ENCODE measurements at regions not wholly inside any gene's neighbourhood (a gene's known extent, or its start where the extent isn't known, plus 50 kb on each side); places are given as distances from the start of the nearest gene placed in this dataset.

DNA sequence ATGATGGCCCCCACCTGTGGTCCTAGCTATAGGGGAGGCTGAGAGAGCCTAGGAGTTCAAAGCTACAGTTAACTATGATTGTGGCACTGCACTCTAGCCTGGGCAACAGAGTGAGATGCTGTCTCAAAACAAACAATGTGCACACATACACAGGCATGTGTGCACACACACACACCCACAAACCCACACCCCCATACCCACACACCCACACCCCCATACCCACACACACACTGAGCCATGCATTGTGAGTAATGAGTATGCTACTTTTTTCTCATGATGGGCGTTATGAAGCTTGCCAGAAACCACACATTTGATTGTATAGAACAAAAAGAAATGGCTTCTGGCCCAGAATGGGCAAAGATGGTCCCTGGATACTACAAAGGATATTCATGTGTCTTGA, 691.1 kb downstream of the SLC4A3 start:
- TF ChIP-seq, protein P1, sequence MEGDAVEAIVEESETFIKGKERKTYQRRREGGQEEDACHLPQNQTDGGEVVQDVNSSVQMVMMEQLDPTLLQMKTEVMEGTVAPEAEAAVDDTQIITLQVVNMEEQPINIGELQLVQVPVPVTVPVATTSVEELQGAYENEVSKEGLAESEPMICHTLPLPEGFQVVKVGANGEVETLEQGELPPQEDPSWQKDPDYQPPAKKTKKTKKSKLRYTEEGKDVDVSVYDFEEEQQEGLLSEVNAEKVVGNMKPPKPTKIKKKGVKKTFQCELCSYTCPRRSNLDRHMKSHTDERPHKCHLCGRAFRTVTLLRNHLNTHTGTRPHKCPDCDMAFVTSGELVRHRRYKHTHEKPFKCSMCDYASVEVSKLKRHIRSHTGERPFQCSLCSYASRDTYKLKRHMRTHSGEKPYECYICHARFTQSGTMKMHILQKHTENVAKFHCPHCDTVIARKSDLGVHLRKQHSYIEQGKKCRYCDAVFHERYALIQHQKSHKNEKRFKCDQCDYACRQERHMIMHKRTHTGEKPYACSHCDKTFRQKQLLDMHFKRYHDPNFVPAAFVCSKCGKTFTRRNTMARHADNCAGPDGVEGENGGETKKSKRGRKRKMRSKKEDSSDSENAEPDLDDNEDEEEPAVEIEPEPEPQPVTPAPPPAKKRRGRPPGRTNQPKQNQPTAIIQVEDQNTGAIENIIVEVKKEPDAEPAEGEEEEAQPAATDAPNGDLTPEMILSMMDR (IDR thresholded peaks at IDR 0.05) = no peak
- no peak for TF ChIP-seq POLR2A (IDR thresholded peaks at IDR 0.05)

All from breast epithelium (tissue), 3 donors.